HT1080 (cell line): ENCODE measurements at regions not wholly inside any gene's neighbourhood (a gene's known extent, or its start where the extent isn't known, plus 50 kb on each side); places are given as distances from the start of the nearest gene placed in this dataset.

Experiments used
- DNase-seq: peaks from one replicate; pipeline ENCODE4 v3.0.0-alpha.2; 2015; ENCODE audit warnings: low read depth

DNA sequence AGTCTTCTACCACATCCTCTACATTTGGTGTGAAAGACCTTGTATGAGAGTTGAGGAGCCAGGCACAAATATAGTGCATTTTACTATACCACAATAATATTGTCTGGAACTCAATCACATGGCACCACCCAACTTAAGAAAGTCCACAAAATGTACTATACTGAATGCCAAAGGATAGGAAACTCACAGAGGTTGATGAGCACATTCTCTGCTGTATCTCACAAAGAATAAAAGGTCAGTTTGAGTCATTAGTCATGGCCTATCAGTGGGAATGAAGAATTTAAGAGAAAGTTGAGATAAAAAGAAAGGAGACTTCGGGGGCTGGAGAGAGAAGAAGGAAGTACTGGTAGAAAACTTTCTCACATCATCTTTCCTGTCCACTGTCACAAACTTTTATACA is 134.3 kb downstream of the RDH14 start:
- DNase-seq = no peak

- DNase-seq = peak; percentile 16
Observed at GRCh38 chr2:18425210-18425703, 135.2 kb downstream of the RDH14 start.

DNA sequence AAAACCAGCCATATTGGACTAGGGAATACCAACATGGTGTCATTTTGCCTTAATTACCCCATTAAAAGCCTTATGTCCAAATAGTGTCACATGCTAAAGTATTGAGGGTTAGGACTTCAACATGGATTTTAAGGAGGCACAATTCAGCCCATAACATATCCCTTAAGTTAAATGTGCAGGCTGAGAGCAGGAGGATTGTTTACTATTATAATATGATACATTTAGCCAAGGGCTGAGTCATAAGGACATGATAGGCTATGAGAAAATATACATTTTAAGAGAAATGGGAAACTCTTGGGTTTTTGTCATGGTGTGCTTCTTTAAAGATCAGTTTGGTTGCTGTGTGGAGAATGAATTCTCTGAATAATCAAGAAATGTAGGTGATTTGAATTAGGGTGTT is 136.8 kb downstream of the RDH14 start:
- DNase-seq = no peak

GRCh38 chr2:18422432-18423165 is 137.9 kb downstream of the RDH14 start:
- no peak for DNase-seq

DNA sequence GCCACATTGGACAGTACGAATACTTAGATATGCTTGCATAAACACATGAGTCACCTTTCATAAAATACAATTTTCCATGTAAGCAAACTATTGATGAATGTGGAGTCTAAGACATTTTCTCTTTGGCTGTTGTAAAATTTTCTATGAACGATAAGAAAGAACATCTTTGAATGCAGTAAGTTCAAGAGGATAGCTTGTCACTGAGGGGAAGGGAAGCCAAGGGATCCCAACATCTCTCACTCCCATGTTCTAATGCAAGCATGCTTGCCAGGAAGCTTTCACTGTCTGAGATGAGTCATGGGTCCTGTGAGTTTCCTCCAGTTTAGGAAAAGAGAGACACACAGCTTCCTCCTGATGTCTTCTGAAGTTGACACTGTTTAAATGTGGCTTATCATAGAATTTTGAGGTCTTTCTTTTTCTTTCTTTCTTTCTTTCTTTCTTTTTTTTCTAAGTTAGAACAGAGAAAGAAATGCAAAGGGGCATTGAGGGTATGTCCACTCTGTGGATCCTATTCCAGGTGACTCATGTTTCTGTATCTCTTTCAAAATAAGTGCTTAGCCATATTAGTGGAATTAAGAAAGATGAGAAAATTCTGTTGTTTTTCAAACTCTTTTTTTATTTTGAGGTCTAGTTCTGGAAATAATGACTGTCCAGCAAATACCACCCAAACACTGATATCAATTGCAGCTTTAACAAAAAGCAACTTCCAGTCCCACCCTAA is 146.6 kb downstream of the RDH14 start:
- peak; percentile 86 for DNase-seq

GRCh38 chr2:18412980-18413675 is 147.3 kb downstream of the RDH14 start:
- DNase-seq = peak; percentile 25

DNA sequence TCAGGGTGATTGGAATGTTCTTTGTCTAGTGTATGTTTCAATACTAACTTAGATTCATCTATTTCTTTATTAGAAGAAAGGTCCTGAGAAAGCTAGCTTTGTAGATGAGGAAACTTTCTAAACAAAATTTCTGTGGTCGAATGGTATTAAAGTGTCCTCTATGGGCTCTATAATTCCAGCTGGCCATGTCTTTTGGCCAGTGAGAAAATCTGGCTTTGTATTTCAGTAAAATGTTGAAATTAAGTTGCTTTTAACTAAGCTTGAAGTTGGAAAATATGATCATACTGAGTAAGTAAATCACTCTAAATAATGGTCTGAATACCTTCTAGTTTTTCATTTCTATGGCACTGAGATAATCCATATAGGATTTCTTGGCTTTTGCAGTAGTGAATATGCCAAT is 148.8 kb downstream of the RDH14 start:
- DNase-seq = no peak

DNA sequence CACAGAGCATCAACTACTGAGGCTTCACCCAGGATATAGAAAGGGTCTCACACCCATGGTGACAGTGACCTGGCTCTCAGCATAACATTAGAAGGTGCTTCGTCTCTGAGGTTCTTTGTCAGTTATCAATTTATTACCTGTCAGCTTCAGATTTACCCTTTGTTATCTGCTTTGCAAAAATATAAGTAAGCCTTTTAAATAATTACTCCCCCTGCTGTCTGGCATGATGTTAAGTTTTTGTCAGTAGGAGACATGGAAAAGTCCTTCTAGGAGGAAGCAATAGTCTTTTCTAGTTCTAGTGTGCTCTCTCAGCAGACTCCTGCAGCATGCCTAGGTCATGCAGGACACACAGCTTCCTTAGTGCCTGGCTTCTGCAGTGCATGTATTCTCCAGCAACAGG is 149.9 kb downstream of the RDH14 start:
- DNase-seq = no peak

DNA sequence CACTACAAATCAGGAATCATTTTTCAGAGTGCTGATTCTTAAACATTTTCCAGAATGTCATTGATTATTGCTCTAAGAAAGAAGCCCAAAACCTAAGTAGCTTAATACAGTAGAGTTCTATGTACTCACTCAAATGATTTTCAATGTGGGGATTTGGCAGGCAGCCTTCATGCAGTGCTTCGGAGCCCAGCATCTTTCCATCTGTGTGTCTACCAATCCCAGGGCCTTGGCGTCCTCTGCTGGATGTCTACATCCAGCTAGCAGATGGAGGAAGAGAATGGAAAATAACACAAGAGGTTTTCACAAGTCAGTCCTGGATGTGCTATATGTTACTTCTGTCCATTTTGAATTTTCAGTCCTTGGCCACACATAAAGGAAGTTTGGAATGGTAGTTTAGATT is 151.8 kb downstream of the RDH14 start:
- no peak for DNase-seq

DNA sequence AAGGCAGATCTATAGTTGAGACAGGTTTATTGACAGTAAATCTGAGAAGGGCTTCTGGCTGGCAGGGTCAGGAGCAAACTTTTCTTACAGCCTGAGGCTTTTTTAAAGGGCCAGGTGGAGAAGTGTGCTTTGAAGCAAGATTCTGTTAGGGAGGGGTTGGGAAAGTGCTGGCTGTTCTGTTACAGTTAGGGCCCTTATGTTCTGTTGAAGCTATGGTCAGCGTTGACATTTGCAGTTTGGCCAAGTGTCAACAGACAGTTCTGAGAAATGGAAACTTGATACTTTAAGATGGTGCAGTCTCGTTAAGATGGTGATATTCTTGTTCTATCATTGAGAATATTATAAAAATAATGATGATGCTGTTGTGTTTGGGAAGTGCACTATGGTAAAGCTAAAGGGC is 154.2 kb downstream of the RDH14 start:
- no peak for DNase-seq

DNA sequence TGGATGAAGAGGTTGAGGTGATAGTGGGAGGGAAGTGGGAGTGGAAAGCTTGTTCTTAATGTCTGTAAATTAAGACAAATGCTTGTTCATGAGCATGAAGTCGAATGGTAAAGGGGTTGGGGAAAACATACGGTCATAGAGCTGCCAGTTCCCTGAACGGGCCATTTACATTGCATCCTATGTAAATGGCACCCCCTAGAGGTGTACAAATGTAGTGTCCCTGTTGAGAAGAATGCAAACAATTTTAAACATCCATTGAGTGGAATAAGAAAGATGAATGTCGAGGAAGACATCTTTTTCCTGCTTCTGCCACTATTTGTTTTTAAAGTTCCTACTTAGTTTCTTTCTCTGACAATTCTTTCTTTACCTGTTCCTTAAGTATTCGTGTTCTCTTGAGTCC is 155.7 kb downstream of the RDH14 start:
- DNase-seq = peak; percentile 17

DNA sequence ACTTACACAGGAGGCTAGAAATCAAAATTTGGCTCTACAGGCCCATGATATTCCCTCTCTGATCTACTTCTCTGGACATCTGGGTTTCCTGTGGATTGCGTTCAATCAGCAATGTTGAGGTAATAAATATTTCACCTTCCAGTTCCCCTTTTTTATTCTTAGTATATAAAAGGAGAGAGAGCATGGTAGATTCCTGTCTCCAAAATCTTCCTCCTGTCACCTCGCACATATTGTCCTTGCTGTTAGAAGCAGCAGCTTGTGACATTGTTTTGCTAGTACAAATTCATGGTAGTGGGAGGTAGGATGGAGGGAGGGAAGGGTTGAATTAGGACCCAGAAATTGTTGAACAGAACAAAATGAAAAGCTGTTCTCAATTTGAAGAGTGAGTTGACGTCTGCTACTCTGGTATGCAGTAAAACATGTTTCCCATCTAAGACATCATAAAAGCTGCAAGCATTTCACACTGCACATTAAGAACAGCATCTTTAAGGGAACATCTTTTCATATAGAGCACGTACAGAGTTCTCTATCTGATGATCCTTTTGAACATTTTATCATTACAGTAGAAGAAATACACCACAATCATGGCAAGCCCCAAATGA is 156.4 kb downstream of the RDH14 start:
- no peak for DNase-seq

DNA sequence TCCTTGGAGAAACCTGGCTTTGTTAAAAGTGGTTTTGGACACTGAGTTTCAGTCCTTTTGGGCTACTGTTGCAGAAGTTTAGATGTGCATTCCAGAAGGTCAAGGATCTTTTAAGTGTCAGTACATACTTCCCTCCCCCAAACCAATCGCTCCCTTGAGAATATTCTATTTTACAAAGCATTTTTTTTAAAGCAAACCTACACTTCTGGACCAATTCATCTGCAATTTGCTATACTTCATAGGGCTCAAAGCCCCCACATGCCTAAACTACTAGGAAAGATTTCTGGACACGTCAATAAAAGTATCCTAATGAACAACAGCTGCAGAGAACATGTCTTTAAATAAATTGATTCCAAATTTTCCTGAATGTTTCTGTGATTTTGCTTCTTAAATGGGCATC is 157.6 kb downstream of the RDH14 start:
- no peak for DNase-seq

GRCh38 chr2:18401471-18401870 is 159.0 kb downstream of the RDH14 start:
- no peak for DNase-seq

- DNase-seq = peak; percentile 63
Observed at GRCh38 chr2:18399601-18400000, 160.9 kb downstream of the RDH14 start.

DNA sequence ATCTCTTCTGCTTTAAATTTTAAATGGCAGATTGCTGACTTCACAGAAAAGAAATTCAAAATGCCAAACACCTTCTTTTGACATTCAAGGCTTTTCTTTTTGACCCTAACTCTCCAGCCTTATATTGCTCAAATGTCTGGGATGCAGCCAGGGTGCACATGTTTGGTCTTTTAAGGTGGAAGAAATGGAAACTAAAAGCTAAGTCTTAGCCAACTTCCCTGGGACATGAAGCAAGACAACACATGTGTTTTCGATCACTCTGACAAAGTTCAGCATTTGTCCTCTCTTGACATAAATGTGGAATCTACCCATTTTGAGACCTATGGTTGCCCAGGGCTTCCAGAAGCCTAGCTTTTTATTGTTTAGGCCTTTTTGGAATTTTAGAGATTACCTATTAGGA is 161.6 kb downstream of the RDH14 start:
- DNase-seq = no peak

DNA sequence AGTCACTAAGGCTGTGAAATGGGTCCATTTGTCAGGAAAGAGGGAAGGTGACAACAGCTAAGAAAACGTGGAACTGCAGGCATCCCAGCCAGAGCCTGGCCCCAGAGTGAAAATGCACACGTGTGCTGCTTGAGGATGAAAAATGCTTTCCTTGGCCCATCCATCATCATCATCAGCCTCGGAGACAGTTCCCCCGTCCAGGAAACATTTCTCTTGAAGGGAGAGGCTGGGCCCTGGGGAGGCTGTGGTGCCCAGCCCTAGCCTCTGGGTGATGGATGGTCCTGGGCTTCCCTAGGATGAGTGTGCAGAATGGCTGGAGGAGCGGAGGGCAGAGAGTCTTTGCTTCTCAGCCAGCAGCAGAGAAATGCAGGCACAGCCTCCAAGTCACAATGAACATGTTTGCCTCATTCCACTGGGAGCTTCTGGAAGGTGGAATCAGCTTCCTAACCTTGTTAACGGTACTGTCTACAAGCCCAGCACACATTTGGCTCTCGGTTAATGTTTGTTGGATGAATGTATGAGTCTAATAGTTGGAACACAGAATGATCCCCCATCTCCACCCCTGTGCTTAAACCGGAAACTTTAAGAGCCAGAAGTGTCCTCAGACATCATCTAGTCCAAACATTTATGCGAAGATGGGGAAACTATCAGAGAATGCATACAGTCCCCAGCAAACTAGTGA is 164.0 kb downstream of the RDH14 start:
- no peak for DNase-seq

GRCh38 chr2:18395555-18395954 is 164.9 kb downstream of the RDH14 start:
- DNase-seq = no peak

DNA sequence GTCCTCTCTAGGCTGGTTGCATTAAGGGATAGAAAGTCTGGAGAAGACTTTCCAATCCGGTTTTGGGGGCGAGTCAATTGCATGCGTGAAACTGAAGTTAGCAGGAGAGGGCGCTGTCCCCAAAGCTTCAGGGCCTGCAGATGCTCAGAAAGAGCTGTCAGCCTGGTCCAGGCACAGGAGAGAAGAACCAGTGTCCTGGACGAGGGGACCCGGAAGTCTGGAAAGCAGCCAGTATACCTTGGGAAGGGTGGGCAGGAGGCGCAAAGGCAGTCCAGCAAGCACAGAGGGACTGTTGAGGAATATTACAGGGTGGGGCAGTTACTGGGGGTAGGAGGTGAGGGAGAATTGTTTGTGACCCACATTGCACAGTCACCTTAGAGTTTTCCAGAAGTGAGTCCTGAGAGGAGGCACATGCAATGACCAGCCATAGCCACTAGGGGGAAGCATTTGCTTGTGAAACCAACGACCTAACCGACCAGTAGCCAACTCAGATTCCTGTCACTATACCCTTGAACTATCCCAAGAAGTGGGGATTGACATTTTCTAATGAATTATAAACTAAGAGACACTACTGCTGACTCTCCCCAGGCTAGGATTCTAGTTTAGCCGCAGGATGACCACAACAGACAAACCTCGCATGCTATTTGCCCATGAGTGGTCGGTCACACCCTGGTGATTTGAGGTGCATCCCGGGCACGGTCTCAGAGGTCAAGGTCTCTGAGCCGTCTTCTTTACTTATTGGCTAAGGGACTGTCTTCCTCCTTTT is 172.8 kb downstream of the RDH14 start:
- peak; percentile 79 for DNase-seq

GRCh38 chr2:18384242-18384641 is 176.2 kb downstream of the RDH14 start:
- no peak for DNase-seq

- DNase-seq = no peak
Observed at GRCh38 chr2:18381386-18381785, 179.1 kb downstream of the RDH14 start.
